Peyer's patch (tissue), 4 donors: ENCODE measurements at regions not wholly inside any gene's neighbourhood (a gene's known extent, or its start where the extent isn't known, plus 50 kb on each side); places are given as distances from the start of the nearest gene placed in this dataset.
"Not testable (repeated sequence)": the region's sequence is repeated elsewhere in the genome, so short reads cannot be mapped to it uniquely, and the experiment has no call there.

ENCODE experiments used
- DNase-seq, 3 donors: peaks; one replicate each; pipeline ENCODE4 v3.0.0-alpha.2; 2017 to 2019
- H3K27ac ChIP-seq, 4 donors: fragments of 200-600 bp; sonication (generic); one replicate each; pipeline ENCODE4 v1.5.1; 2016 to 2019
- H3K27me3 ChIP-seq, 2 donors: fragments of 200-600 bp; sonication (generic); one replicate each; pipeline ENCODE4 v1.5.1; 2019
- H3K36me3 ChIP-seq, 3 donors: fragments of 200-600 bp; sonication (generic); one replicate each; pipeline ENCODE4 v1.5.1; 2016 to 2019
- H3K4me1 ChIP-seq, 4 donors: fragments of 200-600 bp; sonication (generic); one replicate each; pipeline ENCODE4 v1.5.1; 2016 to 2019
- H3K4me3 ChIP-seq, 4 donors: fragments of 200-600 bp; sonication (generic); 1 replicate in 3 of 4; 2 replicates in 1 of 4; pipeline ENCODE4 v1.5.1; 2016 to 2019; ENCODE audit warnings: mild to moderate bottlenecking in 1 of 4
- H3K9me3 ChIP-seq, 4 donors: fragments of 200-600 bp; sonication (generic); one replicate each; pipeline ENCODE4 v1.5.1; 2016 to 2019; ENCODE audit warnings: mild to moderate bottlenecking in 1 of 4
- CTCF ChIP-seq, 6 experiments: fragments of 450-650 bp in 4 of 6; fragments of 200-600 bp in 2 of 6; sonication (generic) in 1 of 6; IDR thresholded peaks; one replicate each; pipeline ENCODE4 v1.5.1; 2017 to 2019; ENCODE audit warnings: antibody characterized with exemption in 6 of 6, mild to moderate bottlenecking in 3 of 6, moderate library complexity in 1 of 6
- POLR2A ChIP-seq, 2 donors: fragments of 450-650 bp; IDR thresholded peaks; one replicate each; pipeline ENCODE4 v1.5.1; 2017; ENCODE audit warnings: antibody characterized with exemption in 2 of 2, mild to moderate bottlenecking in 2 of 2, moderate library complexity in 2 of 2

GRCh38 chr10:47165168-47165710 is 134.8 kb upstream of the GDF10 start:
- TF ChIP-seq POLR2A (IDR thresholded peaks at IDR 0.05) (no peak), CTCF (IDR thresholded peaks at IDR 0.05) (no peak)
- peak overlapping the region; percentile 43 to 67 (median 58) for H3K27ac ChIP-seq
- H3K4me1 ChIP-seq = peaks cover 0 to 10% (median 0%) of the 10 kb centered on the region in 4 donors
- no peaks in the 10 kb centered on the region for H3K27me3 ChIP-seq
- no peak for DNase-seq
- no peaks in the 10 kb centered on the region for H3K36me3 ChIP-seq
- H3K4me3 ChIP-seq = peak overlapping the region; percentile 26 to 34 (median 30)
- H3K9me3 ChIP-seq = no peaks in the 10 kb centered on the region

- Histone ChIP-seq H3K27me3 (no peaks in the 10 kb centered on the region), H3K27ac (peak overlapping the region; percentile 43 to 67 (median 58)), H3K9me3 (no peaks in the 10 kb centered on the region), H3K4me3 (peak overlapping the region; percentile 26 to 34 (median 30)), H3K36me3 (no peaks in the 10 kb centered on the region), H3K4me1 (peaks cover 0 to 10% (median 0%) of the 10 kb centered on the region in 4 donors)
- TF ChIP-seq CTCF (IDR thresholded peaks at IDR 0.05) (no peak), POLR2A (IDR thresholded peaks at IDR 0.05) (no peak)
- DNase-seq = peak in 2 of 3 donors; percentile 46 to 70
Measured at GRCh38 chr10:47165711-47166404, 134.1 kb upstream of the GDF10 start.

GRCh38 chr10:47166405-47166777 is 133.6 kb upstream of the GDF10 start:
- no peak overlapping the region for H3K4me3 ChIP-seq
- TF ChIP-seq CTCF (IDR thresholded peaks at IDR 0.05) = no peak
- peak overlapping the region; percentile 43 to 67 (median 58) for H3K27ac ChIP-seq
- H3K27me3 ChIP-seq = no peaks in the 10 kb centered on the region
- H3K36me3 ChIP-seq = no peaks in the 10 kb centered on the region
- peaks cover 0 to 10% (median 0%) of the 10 kb centered on the region in 4 donors for H3K4me1 ChIP-seq
- no peak for DNase-seq
- no peaks in the 10 kb centered on the region for H3K9me3 ChIP-seq

GRCh38 chr10:47166808-47167581 is 133.0 kb upstream of the GDF10 start:
- not testable (repeated sequence) for DNase-seq, H3K27me3 ChIP-seq, H3K36me3 ChIP-seq, H3K9me3 ChIP-seq, H3K4me3 ChIP-seq
- H3K4me1 ChIP-seq = peaks cover 0 to 10% (median 0%) of the 10 kb centered on the region in 4 donors
- H3K27ac ChIP-seq = peak overlapping the region in 2 of 4 donors; percentile 43 to 67

GRCh38 chr10:47167591-47167990 is 132.4 kb upstream of the GDF10 start:
- no peak overlapping the region for H3K4me3 ChIP-seq
- no peaks in the 10 kb centered on the region for H3K36me3 ChIP-seq
- no peaks in the 10 kb centered on the region for H3K27me3 ChIP-seq
- no peak for DNase-seq
- H3K27ac ChIP-seq = no peak overlapping the region
- no peaks in the 10 kb centered on the region for H3K9me3 ChIP-seq
- no peak for TF ChIP-seq CTCF (IDR thresholded peaks at IDR 0.05)
- H3K4me1 ChIP-seq = peaks cover 0 to 10% (median 0%) of the 10 kb centered on the region in 4 donors

GRCh38 chr10:47169581-47169980 is 130.4 kb upstream of the GDF10 start:
- no peaks in the 10 kb centered on the region for H3K36me3 ChIP-seq
- H3K4me1 ChIP-seq = peaks cover 0 to 10% (median 0%) of the 10 kb centered on the region in 4 donors
- no peak overlapping the region for H3K4me3 ChIP-seq
- no peak for DNase-seq
- H3K27me3 ChIP-seq = no peaks in the 10 kb centered on the region
- H3K27ac ChIP-seq = no peak overlapping the region
- no peak for TF ChIP-seq POLR2A (IDR thresholded peaks at IDR 0.05)
- no peak for TF ChIP-seq CTCF (IDR thresholded peaks at IDR 0.05)
- no peaks in the 10 kb centered on the region for H3K9me3 ChIP-seq
